IPS-15b (cell line): ENCODE measurements at regions not wholly inside any gene's neighbourhood (a gene's known extent, or its start where the extent isn't known, plus 50 kb on each side); places are given as distances from the start of the nearest gene placed in this dataset.

ENCODE experiments used
- H3K27me3 ChIP-seq: one replicate; pipeline ENCODE4 v1.6.1; 2013; ENCODE audit warnings: low read length; ENCODE audit not compliant: control insufficient read depth, insufficient read depth
- H3K36me3 ChIP-seq: one replicate; pipeline ENCODE4 v1.6.1; 2013; ENCODE audit warnings: low read length; ENCODE audit not compliant: control insufficient read depth, insufficient read depth
- H3K4me1 ChIP-seq: one replicate; pipeline ENCODE4 v1.6.1; 2013; ENCODE audit warnings: mild to moderate bottlenecking, low read length; ENCODE audit not compliant: control insufficient read depth, insufficient read depth
- H3K4me3 ChIP-seq: one replicate; pipeline ENCODE4 v1.5.1; 2013; ENCODE audit warnings: low read depth, low read length
- H3K9ac ChIP-seq: one replicate; pipeline ENCODE4 v1.6.1; 2013; ENCODE audit warnings: low read depth, mild to moderate bottlenecking, low read length
- H3K9me3 ChIP-seq: one replicate; pipeline ENCODE4 v1.6.1; 2013; ENCODE audit warnings: mild to moderate bottlenecking, low read length; ENCODE audit not compliant: control insufficient read depth, insufficient read depth

DNA sequence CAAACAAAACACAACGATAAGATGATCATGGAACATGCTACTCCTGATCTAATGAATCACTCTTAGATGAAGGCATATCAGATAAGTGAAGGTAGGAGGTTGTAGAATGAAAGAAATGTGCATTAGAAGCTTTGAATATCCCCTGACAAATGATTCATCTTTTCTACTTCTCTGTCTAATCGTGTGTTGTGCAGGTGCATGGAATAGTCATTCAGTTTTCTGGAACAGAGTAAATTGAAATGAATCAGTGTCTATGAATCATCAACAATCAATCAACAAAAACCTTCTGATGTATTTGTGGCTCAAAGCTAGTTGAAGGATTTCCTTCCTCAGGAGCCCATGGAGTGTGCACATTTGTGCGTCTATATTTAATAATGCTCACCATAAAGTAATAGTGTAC lies 1290.4 kb upstream of the PCDH20 start:
- no peak overlapping the region for H3K4me3 ChIP-seq

DNA sequence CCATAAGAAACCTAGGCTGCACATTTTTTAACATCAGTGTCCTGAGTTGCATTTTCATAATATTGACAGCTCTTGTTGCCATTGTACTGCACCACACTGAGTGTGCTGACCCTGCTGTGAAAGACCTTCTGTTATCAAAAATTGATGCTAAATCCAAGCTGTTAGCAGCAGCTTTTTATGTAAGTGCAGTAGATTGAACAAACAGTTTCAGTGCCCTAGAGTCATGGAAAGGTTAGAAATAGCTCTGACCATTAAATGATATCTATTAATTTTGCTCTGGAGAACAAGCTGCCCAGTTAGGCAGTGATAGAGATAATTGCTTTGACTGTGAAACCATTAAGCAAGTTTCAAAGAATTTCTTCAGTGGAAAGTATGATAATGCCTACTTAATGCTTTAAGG lies 1289.2 kb upstream of the PCDH20 start:
- Histone ChIP-seq H3K4me1 (no peaks in the 10 kb centered on the region), H3K4me3 (no peak overlapping the region), H3K9ac (no peak overlapping the region), H3K27me3 (no peaks in the 10 kb centered on the region), H3K36me3 (no peaks in the 10 kb centered on the region), H3K9me3 (no peaks in the 10 kb centered on the region)

More for the DNA sequence above, 1290.4 kb upstream of the PCDH20 start:
- Histone ChIP-seq H3K27me3 (no peaks in the 10 kb centered on the region), H3K4me1 (no peaks in the 10 kb centered on the region), H3K9ac (no peak overlapping the region), H3K36me3 (no peaks in the 10 kb centered on the region), H3K9me3 (no peaks in the 10 kb centered on the region)

DNA sequence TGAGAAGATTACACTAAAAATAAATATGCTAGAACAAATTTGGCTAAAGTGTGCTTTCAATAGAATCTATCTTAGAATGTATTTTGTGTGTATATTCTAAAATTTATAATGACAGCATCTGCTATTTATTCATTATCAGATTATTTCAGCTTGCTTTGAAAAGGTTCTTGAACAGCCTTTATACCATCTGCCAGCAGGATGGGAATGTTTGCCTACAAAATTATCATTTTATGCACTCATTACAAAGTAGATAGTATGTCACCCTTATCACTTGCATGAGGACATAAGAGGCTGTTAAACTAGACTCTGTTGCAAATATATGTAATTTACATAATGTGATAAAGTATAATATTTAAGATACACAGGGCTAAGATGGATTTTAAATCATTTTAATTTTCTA lies 1286.9 kb upstream of the PCDH20 start:
- H3K9me3 ChIP-seq, result no peaks in the 10 kb centered on the region
- no peak overlapping the region for H3K9ac ChIP-seq
- H3K27me3 ChIP-seq, result no peaks in the 10 kb centered on the region
- no peak overlapping the region for H3K4me3 ChIP-seq
- H3K36me3 ChIP-seq, result no peaks in the 10 kb centered on the region
- H3K4me1 ChIP-seq, result no peaks in the 10 kb centered on the region

DNA sequence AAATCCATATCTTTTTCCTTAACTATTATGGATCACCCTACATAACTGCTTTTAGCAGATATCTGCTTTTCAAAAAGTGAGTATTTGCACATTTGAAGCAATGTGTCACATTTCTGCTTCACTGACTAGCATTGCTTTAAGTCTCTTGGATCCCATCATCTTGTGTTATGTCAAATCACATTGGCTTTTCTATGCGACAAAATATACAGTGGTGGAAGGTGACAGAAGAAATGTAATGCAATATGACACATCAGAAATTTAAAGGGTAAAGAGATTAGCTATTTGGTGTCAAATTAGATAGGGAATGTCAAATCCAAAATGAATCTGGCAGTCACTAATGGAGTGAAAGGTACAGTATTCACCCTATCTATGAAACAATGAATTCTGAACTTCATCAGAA lies 1282.1 kb upstream of the PCDH20 start:
- H3K36me3 ChIP-seq, result no peaks in the 10 kb centered on the region
- no peaks in the 10 kb centered on the region for H3K4me1 ChIP-seq

DNA sequence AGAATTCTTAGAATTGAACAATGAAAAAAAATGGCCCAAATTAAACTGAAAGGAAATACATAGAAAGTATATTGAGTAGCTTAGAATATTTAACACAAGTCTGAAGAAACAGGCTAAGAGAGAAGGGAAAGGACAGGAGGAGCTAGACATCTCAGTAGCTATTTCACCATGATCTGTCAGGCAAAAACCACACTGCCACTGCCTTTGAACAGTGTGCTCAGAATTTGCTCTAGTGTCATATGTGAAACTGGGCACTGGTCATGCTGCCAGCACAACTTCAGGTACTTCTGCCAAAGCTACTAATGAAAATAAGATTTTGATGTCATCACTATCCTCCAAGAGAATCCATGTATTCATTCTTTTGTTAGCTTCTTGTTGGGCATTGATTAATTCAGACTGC lies 1280.8 kb upstream of the PCDH20 start:
- H3K9ac ChIP-seq, result no peak overlapping the region
- H3K9me3 ChIP-seq, result no peaks in the 10 kb centered on the region
- no peak overlapping the region for H3K4me3 ChIP-seq
- no peaks in the 10 kb centered on the region for H3K36me3 ChIP-seq
- H3K4me1 ChIP-seq, result no peaks in the 10 kb centered on the region
- H3K27me3 ChIP-seq, result no peaks in the 10 kb centered on the region

More for the DNA sequence above, 1282.1 kb upstream of the PCDH20 start:
- H3K27me3 ChIP-seq, result no peaks in the 10 kb centered on the region
- H3K9ac ChIP-seq, result no peak overlapping the region
- H3K4me3 ChIP-seq, result no peak overlapping the region
- H3K9me3 ChIP-seq, result no peaks in the 10 kb centered on the region

DNA sequence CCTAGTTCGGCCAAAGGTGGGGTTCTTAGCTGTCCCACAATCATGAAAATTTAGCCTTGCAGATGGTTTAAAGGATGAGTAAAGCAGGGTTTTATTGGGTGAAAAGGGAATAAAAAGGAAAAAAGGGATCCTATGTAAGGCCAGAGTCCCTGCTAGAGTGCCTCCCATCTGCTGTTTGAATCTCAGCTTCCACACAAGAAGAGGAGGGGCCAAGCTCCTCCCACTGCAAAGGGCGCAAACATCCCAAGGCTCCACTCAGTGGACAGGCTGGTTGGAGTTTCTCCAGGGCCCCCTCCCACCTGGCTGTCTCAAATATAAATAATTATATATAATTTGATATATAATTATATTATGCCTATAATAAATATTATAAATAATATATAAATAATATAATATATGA lies 1272.1 kb upstream of the PCDH20 start:
- no peaks in the 10 kb centered on the region for H3K27me3 ChIP-seq
- H3K9ac ChIP-seq, result no peak overlapping the region
- H3K4me3 ChIP-seq, result no peak overlapping the region
- peaks cover 11% of the 10 kb centered on the region for H3K4me1 ChIP-seq
- H3K36me3 ChIP-seq, result no peaks in the 10 kb centered on the region
- H3K9me3 ChIP-seq, result no peaks in the 10 kb centered on the region

DNA sequence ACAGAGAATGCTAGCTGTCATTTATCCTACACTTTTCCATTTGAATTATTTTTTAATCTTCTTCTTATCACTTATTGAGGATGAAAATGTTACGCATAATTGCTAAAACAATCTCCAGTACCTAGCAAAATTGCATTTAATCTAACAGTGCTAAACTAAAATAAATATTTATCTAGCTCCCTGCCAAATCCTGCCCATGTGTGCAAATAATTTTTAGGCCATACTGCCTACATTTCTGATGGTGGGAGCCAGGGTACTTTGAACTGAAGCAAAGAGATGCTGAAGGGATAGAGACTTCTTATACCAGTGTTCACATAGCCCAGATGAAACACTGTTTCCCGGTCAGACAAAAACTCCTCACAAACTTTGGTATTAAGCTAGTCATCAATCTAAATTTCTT lies 1268.7 kb upstream of the PCDH20 start:
- H3K9me3 ChIP-seq, result no peaks in the 10 kb centered on the region
- no peaks in the 10 kb centered on the region for H3K36me3 ChIP-seq
- H3K9ac ChIP-seq, result no peak overlapping the region
- H3K27me3 ChIP-seq, result no peaks in the 10 kb centered on the region
- H3K4me3 ChIP-seq, result no peak overlapping the region
- peaks cover 5% of the 10 kb centered on the region for H3K4me1 ChIP-seq

DNA sequence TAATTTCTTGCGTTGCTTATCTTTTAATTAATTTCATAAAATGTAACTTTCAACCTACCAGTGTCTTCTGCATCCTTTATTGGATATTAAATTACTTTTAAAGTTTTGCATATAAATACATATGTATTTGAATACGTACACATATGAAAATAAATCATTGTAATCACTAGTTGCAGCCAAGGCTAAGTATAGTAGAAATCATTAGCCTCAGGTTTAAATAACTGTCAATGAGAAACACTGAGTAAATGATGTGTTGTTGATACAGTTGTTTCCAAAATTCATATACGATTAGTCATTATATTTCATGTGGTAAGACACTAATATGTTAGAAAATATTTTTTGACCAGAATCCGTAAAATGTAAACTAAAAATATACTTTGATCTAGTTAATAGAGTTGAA lies 1267.1 kb upstream of the PCDH20 start:
- no peak overlapping the region for H3K4me3 ChIP-seq
- no peaks in the 10 kb centered on the region for H3K36me3 ChIP-seq
- H3K9me3 ChIP-seq, result no peaks in the 10 kb centered on the region
- no peaks in the 10 kb centered on the region for H3K27me3 ChIP-seq
- no peaks in the 10 kb centered on the region for H3K4me1 ChIP-seq
- no peak overlapping the region for H3K9ac ChIP-seq

DNA sequence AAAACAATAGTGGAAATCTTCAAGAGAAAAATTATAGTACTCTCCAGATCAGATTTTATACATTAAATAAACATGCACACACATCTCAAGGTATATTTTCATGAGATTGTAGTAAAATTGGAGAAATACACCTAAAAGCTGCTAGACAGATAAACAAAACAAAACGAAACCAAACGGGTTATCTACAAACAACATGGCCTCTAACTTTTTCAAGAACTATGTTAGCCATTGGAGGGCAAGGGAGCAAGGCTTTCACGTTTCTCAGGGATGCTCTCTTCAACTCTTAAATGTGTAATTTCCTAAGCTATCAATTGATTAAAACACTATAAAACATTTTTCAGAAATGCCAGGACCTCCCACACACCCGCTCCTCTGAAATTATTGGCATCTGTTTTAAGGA lies 1262.4 kb upstream of the PCDH20 start:
- H3K36me3 ChIP-seq, result no peaks in the 10 kb centered on the region
- H3K9me3 ChIP-seq, result no peaks in the 10 kb centered on the region
- H3K9ac ChIP-seq, result no peak overlapping the region
- H3K4me3 ChIP-seq, result no peak overlapping the region
- no peaks in the 10 kb centered on the region for H3K27me3 ChIP-seq
- H3K4me1 ChIP-seq, result no peaks in the 10 kb centered on the region

DNA sequence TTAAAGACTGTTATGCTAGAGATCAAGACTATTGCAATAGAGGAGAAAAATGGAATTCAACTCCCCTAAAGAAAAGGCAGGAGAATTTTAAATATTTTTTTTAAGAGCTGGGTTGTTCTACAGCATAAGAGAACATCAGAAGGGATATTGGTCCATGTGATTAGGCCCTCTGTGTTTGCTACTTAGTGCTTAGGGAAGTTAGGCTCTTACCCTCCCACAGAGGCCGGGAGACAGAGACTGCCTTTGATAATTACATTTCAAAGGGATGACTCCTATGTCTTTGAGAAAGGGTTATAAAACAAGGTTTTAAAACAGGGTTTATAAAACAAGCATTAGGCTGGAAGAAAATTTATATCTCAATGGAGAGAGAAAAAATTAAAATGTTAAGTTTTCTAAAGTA lies 1248.1 kb upstream of the PCDH20 start:
- H3K4me1 ChIP-seq, result no peaks in the 10 kb centered on the region
- no peak overlapping the region for H3K9ac ChIP-seq
- no peaks in the 10 kb centered on the region for H3K36me3 ChIP-seq
- no peak overlapping the region for H3K4me3 ChIP-seq
- no peaks in the 10 kb centered on the region for H3K9me3 ChIP-seq
- no peaks in the 10 kb centered on the region for H3K27me3 ChIP-seq

DNA sequence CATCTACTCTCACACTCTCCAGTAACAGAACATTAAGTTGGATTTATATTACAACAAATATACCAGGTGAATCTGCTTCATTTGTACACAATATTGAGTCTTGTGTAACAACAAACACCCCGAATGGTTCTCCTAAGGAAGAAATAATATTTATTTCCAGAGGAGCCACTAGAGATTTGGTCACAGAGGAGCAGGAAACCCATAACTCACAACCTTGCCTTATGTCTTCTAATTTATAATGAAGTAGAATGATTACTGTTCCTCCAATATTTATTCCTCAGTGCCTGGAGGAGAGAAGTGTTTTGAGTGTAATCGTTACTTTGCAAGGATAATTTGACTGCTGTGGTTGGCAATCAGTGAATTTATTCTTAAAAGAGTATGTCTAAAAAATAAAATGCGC lies 1243.7 kb upstream of the PCDH20 start:
- Histone ChIP-seq H3K4me3 (no peak overlapping the region), H3K4me1 (no peaks in the 10 kb centered on the region), H3K9ac (no peak overlapping the region), H3K27me3 (no peaks in the 10 kb centered on the region), H3K9me3 (no peaks in the 10 kb centered on the region), H3K36me3 (no peaks in the 10 kb centered on the region)

DNA sequence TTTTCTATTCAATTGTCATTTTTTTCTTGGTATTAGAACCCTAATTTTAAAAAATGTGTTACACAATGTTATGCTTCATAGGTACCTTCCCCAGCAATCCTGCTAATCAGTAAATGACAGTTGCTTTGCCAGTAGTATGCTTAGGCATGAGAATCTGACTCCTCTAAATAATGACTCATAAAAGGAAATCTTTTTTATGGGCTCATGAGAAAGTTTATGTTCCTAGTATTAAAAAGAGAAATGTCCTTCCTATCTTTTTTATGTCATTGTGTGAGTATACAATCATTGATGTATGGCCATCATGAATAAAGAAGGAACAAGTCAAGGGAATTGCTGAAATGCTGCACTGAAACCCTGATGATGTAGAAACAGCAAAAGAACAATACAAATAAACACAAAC lies 1237.7 kb upstream of the PCDH20 start:
- H3K27me3 ChIP-seq, result no peaks in the 10 kb centered on the region
- H3K4me3 ChIP-seq, result no peak overlapping the region
- H3K36me3 ChIP-seq, result no peaks in the 10 kb centered on the region
- H3K4me1 ChIP-seq, result no peaks in the 10 kb centered on the region
- no peak overlapping the region for H3K9ac ChIP-seq
- H3K9me3 ChIP-seq, result no peaks in the 10 kb centered on the region
